ENCODE measurements at regions not wholly inside any gene's neighbourhood (a gene's known extent, or its start where the extent isn't known, plus 50 kb on each side); places are given as distances from the start of the nearest gene placed in this dataset.

GRCh38 chr16:54521327-54521726, 234.7 kb upstream of the IRX3 start:
- DNase-seq (ENCODE audit: insufficient read length, low spot score): no peak
- TF ChIP-seq POLR2A (IDR thresholded peaks at IDR 0.05; ENCODE audit: low read depth, low read length): no peak
- FAIRE-seq: no peak

GRCh38 chr16:54519161-54519695, 232.6 kb upstream of the IRX3 start:
- TF ChIP-seq POLR2A (IDR thresholded peaks at IDR 0.05; ENCODE audit: low read depth, low read length): no peak
- FAIRE-seq (no peak), DNase-seq (ENCODE audit: insufficient read length, low spot score) (no peak)

- DNase-seq (ENCODE audit: insufficient read length, low spot score) (no peak), FAIRE-seq (no peak)
- no peak for TF ChIP-seq POLR2A (IDR thresholded peaks at IDR 0.05; ENCODE audit: low read depth, low read length)
These were observed 230.6 kb upstream of the IRX3 start for GRCh38 chr16:54517181-54517580.

- no peak for DNase-seq (ENCODE audit: insufficient read length, low spot score)
- TF ChIP-seq POLR2A (IDR thresholded peaks at IDR 0.05; ENCODE audit: low read depth, low read length): no peak
- no peak for FAIRE-seq
These were observed 225.9 kb upstream of the IRX3 start for GRCh38 chr16:54512467-54512995.

GRCh38 chr16:54511222-54511731, 224.7 kb upstream of the IRX3 start:
- no peak for FAIRE-seq
- no peak for DNase-seq (ENCODE audit: insufficient read length, low spot score)
- no peak for TF ChIP-seq POLR2A (IDR thresholded peaks at IDR 0.05; ENCODE audit: low read depth, low read length)

- no peak for TF ChIP-seq POLR2A (IDR thresholded peaks at IDR 0.05; ENCODE audit: low read depth, low read length)
- FAIRE-seq (no peak), DNase-seq (ENCODE audit: insufficient read length, low spot score) (no peak)
These were observed 224.2 kb upstream of the IRX3 start for GRCh38 chr16:54510685-54511221.

- TF ChIP-seq POLR2A (IDR thresholded peaks at IDR 0.05; ENCODE audit: low read depth, low read length): no peak
- FAIRE-seq (no peak), DNase-seq (ENCODE audit: insufficient read length, low spot score) (no peak)
These were observed 222.9 kb upstream of the IRX3 start for GRCh38 chr16:54509456-54509855.

- no peak for TF ChIP-seq POLR2A (IDR thresholded peaks at IDR 0.05; ENCODE audit: low read depth, low read length)
- FAIRE-seq (no peak), DNase-seq (ENCODE audit: insufficient read length, low spot score) (no peak)
These were observed 221.8 kb upstream of the IRX3 start for GRCh38 chr16:54508351-54508750.

GRCh38 chr16:54506741-54507500, 220.3 kb upstream of the IRX3 start:
- no peak for TF ChIP-seq POLR2A (IDR thresholded peaks at IDR 0.05; ENCODE audit: low read depth, low read length)
- no peak for FAIRE-seq
- DNase-seq (ENCODE audit: insufficient read length, low spot score): no peak

- FAIRE-seq: no peak
These were observed 219.6 kb upstream of the IRX3 start for GRCh38 chr16:54506214-54506580.

GRCh38 chr16:54505549-54506213, 219.1 kb upstream of the IRX3 start:
- DNase-seq (ENCODE audit: insufficient read length, low spot score) (no peak), FAIRE-seq (no peak)
- TF ChIP-seq POLR2A (IDR thresholded peaks at IDR 0.05; ENCODE audit: low read depth, low read length): no peak

More at GRCh38 chr16:54506214-54506580, 219.6 kb upstream of the IRX3 start:
- DNase-seq (ENCODE audit: insufficient read length, low spot score): no peak
- TF ChIP-seq POLR2A (IDR thresholded peaks at IDR 0.05; ENCODE audit: low read depth, low read length): no peak

- TF ChIP-seq POLR2A (IDR thresholded peaks at IDR 0.05; ENCODE audit: low read depth, low read length): no peak
- FAIRE-seq (no peak), DNase-seq (ENCODE audit: insufficient read length, low spot score) (no peak)
These were observed 217.8 kb upstream of the IRX3 start for GRCh38 chr16:54504372-54504771.

- FAIRE-seq (no peak), DNase-seq (ENCODE audit: insufficient read length, low spot score) (no peak)
- TF ChIP-seq POLR2A (IDR thresholded peaks at IDR 0.05; ENCODE audit: low read depth, low read length): no peak
These were observed 217.3 kb upstream of the IRX3 start for GRCh38 chr16:54503856-54504219.

All from H54 (cell line).